GM19239 (cell line): ENCODE measurements at regions not wholly inside any gene's neighbourhood (a gene's known extent, or its start where the extent isn't known, plus 50 kb on each side); places are given as distances from the start of the nearest gene placed in this dataset.

ENCODE experiments used
- DNase-seq: peaks from one replicate; pipeline ENCODE4 v3.0.0; 2011; ENCODE audit warnings: low spot score; ENCODE audit not compliant: insufficient read length
- FAIRE-seq: peaks from 2 replicates; lab custom pipeline; 2011; peaks lifted over from hg19 to GRCh38; lab: Jason Lieb, UNC

DNA sequence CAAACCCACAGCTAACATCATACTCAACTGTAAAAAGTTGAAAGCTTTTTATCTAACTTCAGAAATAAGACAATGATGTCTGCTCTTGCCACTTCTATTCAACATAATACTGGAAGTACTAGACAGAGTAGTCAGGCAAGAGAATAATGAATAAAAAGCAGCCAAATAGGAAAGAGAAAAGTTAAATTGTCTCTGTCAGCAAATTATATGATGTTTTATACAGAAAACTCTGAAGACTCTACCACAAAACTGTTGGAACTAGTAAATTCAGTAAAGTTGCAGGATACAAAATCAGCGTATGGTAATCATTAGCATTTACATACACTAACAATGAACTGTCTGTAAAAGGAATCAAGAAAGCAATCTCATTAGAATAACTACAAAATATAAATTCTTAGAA is 752.9 kb upstream of the CT83 start:
- DNase-seq (no peak), FAIRE-seq (no peak)

DNA sequence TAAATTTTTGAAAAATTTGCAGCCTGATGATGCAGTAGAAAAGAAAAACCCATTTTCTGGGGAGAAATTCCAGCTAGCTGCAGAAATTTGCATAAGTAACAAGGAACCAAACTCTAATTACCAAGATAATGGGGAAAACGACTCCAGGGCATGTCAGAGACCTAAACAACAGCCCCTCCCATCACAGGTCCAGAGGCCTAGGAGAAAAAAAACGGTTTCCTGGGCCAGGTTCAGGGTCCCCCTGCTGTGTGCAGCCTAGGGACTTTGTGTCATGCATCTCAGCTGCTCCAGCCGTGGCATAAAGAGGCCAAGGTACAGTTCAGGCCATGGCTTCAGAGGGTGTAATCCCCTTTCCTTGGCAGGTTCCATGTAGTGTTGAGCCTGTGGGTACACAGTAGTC is 733.7 kb upstream of the CT83 start:
- DNase-seq = no peak
- no peak for FAIRE-seq

DNA sequence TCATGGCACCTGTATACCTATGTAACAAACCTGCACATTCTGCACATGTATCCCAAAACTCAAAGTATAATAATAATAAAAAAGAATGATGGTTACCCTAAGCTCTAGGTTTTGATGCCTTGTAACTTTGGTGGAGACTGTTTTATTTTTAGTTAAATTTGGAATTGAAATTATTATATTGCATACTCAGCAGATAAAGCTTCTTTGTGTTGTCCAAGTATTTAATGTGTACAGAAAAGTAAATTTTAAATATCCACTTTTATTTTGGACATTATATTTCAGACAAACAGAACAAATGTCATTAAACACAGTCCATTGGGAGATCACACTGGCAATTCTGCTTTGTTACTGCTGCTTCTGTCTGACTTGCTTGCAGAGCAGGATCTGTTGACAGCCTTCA is 684.5 kb upstream of the CT83 start:
- no peak for FAIRE-seq

DNA sequence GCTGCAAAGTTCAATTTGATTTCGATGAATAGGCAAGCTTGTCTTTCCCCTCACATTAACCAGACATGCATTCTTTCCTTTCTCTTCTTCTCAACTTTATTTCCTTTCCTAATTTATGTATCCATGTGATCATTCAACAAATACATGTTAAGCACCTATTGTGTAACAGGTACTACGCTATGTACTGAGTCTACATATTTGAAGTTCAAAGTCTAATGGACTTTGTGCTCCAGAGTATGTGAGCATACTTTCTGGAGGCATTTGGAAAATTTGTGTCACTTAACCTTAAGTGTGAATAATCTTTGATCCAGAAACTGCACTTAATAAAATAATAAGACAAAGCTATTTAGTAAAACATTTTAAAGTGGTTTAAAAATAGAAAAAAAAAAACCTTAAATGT is 675.3 kb upstream of the CT83 start:
- FAIRE-seq (no peak), DNase-seq (no peak)

More for the DNA sequence above, 684.5 kb upstream of the CT83 start:
- DNase-seq = no peak

DNA sequence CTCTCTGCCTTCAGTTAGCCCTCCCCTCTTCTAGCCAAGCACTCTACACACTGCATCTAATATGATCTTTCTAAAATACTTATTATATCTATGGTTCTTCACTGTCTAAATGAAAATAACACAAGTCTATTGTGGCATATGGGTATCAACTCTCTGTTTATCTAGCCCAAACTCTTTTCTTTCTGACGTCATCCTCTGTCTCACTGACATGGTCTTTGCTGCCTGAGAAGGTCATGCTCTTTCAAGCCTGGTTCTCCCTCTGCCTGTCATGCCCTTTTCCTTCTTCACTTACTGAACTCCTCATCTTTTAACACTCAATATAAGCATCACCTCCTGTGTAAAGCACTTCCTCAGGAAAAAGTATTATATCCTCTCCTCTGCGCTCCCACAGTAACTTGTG is 672.2 kb upstream of the CT83 start:
- FAIRE-seq (no peak), DNase-seq (no peak)

DNA sequence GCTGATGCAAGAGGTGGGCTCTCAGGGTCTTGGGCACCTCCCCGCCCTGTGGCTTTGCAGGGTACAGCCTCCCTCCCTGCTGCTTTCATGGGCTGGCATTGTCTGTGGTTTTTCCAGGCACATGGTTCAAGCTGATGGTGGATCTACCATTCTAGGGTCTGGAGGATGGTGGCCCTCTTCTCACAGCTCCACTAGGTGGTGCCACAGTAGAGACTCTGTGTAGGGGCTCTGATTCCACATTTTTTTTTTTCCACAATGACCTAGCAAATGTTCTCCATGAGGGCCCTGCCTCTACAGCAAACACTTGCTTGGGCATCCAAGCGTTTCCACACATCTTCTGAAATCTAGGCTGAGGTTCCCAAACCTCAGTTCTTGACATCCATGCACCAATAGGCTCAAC is 657.9 kb upstream of the CT83 start:
- DNase-seq (no peak), FAIRE-seq (no peak)

DNA sequence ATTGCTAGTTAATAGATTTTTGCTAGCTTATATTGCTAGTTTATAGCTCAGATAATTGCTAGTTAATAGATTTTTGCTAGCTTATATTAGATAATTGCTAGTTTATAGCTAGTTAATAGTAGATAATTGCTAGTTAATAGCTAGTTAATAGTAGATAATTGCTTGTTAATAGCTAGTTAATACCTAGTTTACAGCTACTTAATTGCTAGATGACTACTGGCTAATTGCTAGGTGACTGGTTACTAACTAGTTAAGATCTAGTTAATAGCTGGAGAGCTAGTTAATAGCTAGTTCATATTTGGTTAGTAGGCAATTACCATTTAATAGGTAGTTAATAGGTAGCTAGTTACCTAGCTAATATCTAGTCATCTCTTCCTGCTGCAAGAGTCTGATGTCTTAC is 633.8 kb upstream of the CT83 start:
- DNase-seq (no peak), FAIRE-seq (peak; percentile 40)

DNA sequence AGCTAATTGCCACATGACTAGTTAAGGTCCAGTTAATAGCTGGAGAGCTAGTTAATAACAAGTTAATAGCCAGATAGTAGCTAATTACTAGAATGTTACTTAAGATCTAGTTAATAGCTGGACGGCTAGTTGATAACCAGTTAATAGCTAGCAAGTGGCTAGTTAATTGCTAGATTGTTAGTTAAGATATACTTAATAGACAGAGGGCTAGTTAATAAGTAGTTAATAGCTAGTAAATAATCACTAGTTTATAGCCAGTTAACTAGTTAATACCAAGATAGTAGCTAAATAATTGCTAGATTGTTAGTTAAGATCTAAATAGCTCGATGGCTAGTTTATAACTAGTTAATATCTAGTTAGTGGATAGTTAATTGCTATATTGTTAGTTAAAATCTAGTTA is 632.6 kb upstream of the CT83 start:
- DNase-seq (no peak), FAIRE-seq (no peak)

DNA sequence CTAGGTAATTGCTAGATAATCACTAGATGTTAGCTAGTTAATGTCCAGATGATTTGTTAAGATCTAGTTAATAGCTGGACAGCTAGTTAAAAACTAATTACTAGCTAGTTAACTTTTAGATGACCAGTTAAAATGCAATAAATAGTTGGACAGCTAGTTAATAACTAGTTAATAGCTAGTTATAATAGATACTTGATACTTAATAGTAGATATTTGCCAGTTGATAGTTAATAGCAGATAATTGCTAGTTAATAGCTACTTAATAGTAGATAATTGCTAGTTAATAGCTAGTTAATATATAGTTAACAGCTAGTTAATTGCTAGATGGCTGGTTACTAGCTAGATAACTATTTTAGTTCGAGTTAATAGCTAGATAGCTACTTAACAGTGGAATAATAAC is 631.4 kb upstream of the CT83 start:
- FAIRE-seq = no peak
- DNase-seq = no peak

DNA sequence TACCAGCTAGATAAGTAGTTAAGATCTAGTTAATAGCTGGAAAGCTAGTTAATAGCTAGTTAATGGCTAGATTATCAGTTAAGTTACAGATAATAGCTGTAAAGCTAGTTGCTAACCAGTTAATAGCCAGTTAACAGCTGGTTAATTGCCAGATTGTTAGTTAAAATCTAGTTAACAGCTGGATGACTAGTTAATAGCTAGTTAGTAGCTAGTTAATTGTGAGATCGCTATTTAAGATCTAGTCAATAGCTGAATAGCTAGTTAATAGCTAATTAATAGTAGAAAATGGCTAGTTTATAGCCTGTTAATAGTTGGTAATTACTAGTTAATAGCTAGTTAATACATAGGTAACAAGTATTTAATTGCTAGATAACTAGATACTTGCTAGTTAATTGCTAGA is 630.5 kb upstream of the CT83 start:
- DNase-seq = no peak
- no peak for FAIRE-seq

DNA sequence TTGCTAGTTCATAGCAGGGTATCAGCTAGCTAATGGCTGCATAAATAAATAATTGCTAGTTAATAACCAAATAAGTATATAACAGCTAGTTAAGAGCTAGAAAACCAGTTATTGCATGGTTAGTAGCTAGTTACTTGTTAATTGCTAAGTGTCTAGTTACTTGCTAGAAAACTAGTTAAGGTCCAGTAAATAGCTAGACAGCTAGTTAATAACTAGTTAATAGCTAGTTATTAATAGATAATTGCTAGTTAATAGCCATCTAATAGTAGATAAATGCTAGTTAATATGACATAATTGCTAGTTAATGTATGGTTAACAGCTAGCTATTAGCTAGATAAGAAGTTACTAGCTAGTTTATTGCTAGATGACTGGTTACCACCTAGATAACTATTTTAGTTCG is 629.9 kb upstream of the CT83 start:
- DNase-seq (no peak), FAIRE-seq (no peak)

DNA sequence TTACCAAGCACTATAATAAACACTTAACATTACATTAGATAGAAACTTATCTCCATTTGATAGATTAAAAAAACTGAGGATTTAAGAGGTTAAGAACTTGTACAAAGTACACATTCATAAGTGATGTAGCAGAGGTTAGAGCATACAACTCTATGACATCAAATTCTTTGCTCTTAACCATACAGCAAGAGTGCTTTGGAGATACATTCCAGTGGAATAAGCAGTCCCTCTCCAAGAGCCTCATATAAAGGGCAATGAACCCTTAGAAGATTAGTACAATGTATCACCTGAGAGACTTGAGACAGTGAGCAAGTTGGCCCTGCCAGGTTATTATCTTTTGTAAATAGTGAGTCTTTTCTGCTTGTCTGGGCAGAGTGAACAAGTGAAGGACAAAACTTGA is 600.4 kb upstream of the CT83 start:
- DNase-seq (no peak), FAIRE-seq (no peak)

DNA sequence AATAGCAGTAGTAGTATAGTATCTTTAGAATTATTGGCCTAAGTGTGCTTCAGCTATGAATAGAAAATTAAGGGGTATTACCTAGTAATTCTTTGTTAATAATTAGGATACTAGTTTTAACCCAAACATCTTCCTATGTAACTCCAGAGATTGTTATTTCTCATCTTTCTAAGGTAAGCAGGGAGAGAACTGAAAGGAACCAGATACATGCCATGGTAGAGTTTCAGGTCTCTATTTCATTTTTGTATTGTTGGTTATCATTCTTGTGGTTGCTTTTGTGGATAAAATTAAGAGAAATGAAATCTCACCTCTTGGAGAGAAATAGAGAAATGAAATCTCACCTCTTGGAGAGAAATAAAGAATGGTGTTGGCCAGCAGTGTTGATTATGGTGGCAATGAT is 597.1 kb upstream of the CT83 start:
- DNase-seq (no peak), FAIRE-seq (no peak)

DNA sequence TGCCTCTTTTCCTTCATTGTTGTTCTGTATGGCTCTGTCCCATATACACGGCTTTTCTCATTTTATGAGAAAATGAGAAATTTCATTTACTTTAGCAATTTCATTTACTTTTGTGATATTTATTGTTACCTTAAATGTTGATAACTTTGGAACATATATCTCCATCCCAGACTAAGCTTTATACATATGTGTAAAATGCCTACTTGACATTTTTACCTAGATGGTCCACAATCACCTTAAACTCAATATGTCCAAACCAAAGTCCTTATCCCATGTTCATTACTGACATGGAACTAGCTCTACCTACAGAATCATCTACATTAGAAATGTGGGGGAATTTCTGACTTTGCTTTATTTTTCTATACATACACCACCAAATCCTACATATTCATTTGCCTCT is 590.5 kb upstream of the CT83 start:
- no peak for FAIRE-seq
- DNase-seq = no peak

DNA sequence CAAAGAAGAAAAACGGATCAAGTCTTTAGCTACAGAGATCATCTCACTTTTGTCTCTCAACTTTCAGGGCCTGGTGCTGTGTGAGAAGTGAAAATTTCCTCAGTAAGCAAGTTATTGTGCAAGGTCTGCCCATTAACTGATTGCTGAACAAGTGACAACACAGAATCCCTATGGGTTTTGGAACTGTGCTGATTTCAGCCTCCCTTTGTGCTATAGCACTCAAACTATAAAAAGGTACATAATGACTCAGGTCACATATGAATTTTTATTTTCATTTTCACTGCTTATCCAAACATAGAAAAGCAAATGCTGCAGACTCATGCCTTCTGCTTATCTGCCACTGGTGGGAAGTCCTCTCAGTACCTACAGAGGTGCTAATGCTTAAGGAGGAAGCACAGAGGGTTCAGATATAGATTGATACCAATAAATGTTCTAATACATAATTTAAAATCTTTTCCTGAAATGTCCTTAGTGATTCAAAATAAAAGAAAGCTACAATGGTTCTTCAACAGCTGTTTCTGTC is 576.2 kb upstream of the CT83 start:
- FAIRE-seq = no peak
- DNase-seq = no peak

DNA sequence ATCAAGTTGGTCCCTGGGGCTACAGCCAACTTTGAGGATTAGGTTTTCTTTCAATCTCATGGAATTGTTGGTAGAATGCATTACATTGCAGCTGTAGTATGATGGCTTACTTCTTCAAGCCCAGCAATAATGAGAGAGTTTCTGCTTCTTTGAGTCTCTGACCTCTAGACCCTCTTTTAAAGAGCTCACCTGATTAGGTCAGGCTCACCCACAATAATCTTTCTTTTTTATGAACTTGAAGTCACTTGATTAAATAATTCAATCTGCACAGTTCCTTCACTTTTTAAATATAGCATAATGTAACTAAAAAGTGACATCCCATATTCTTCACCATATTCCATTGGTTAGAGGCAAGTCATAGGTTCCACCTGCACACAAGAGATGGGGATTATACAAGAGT is 547.5 kb upstream of the CT83 start:
- no peak for FAIRE-seq
- DNase-seq = no peak

DNA sequence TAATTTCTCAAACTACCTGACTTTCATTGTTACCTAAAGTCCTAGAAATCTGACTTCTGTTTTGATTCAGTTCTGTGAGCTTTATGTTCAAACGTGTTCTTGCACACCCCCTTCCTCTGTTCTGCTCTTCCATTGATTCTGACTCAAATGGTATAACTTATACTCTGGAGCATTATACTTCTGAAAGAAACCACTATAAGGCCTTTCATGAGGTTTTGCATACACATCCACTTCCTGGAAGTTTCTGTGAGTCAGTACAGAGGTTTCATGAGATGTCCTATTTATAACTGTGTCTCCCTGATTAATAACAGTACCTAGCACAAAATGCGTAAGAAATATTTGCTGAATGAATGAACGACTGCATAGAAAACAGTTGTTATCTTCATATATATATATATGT is 540.2 kb upstream of the CT83 start:
- FAIRE-seq (no peak), DNase-seq (no peak)

DNA sequence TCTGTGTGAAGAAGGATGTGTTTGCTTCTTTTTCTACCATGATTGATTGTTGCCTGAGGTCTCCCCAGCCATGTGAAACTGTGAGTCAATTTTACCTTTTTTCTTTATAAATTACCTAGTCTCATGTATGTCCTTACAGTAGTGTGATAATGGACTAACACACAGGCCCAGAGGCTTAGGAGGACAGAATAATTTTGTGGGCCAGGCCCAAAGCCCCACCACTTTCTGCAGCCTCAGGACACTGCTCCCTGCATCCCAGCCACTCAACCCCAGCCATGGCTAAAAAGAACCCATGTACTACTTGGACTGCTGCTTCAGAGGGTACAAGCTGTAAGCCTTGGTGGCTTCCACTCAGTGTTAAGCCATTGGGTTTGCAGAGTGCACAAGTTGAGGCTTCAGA is 512.7 kb upstream of the CT83 start:
- FAIRE-seq = no peak
- no peak for DNase-seq

DNA sequence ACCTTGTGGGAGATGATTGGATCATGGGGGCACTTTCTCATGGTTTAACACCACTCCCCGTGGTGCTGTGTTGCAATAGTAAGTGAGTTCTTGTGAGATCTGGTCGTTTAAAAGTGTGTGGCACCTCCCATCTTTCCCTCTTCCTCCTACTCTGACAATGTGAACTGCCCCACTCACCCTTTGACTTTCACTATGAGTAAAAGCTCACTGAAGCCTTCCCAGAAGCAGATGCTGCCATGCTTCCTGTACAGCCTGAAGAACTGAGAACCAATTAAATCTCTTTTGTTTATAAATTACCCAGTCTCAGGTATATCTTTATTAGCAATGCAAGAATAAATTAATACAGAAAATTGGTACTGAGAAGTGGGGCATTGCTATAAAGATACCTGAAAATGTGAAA is 509.6 kb upstream of the CT83 start:
- DNase-seq (no peak), FAIRE-seq (no peak)

DNA sequence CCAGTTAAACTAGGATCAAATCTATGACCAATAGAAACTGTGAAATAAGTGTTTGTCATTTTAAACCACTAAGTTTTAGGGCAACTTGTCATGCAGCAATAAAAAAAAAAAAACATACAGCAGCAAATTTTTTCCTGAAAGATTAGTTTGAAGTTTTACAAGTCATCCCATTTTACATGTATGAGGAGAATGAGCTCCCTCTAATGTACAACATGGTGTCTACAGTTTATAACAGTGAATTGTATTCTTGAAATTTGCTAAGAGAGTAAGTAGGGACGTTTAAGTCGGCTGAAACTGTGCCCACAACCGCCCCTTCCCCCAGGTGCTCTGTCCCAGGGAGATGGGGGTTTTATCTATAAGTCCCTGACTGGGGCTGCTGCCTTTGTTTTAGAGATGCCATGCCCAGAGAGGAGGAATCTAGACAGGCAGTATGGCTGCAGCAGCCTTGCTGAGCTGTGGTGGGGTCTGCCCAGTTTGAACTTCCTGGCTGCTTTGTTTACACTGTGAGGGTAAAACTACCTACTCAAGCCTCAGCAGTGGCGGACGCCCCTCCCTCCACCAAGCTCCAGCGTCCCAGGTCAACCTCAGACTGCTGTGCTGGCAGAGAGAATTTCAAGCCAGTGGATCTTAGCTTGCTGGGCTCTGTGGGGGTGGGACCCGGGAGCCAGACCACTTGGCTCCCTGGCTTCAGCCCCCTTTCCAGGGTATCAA is 499.3 kb upstream of the CT83 start:
- DNase-seq (no peak), FAIRE-seq (no peak)

DNA sequence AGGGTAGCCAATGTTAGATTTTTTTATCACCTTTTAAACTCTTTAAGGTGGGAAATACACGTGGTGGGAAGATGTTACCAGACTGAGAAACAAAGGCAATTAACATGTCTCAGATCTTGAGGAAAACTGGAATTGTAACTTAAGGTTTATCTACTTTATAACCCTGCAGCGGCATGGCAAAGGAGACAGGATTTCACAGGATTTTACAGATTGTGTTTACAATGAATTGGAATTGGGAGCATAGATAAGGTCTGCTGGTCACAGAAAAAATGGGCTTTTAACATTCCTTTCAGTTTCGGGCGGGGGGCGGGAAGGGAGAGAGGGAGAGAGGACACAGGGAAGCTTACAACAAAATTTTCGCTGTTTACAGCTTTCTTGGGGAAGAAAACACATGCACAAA is 467.5 kb upstream of the CT83 start:
- DNase-seq = no peak
- no peak for FAIRE-seq

DNA sequence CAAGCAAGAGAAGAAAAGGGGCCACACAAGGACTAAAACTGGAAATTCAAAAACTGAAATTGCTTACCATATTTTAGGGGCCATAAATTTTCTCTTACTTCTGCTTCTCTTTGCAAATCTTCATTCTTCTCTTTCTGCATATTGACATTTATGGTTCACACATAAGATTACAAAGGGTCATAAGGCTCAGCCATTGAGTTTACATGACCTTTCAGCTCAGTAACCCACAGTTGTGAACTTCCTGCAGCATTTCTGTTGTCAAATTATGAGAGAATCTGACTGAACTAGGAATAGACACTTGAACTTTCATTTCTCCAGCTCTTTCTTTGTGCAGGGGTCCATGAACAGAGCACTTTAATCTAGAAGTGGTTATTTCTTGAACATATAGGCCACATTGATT is 434.8 kb upstream of the CT83 start:
- FAIRE-seq (no peak), DNase-seq (no peak)

DNA sequence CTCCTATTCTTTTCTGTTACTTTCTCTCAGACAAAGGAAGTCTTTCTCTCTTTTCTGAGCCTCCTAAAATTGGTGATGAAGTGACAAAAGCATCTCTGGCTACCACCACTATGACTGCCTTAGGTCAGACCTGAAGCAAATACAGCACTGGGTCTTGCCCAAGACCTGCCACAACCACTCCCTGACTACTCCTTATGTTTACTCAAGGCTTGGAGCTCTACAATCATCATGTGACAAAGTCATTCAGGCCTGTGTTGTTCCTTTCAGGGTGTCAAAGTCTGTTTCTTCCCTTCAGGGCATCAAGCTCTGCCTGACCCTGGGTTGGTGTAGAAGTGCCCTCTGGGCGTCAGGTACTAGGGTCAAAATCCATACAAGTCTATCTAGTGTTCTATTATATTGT is 419.2 kb upstream of the CT83 start:
- FAIRE-seq (no peak), DNase-seq (no peak)
